BJ (cell line): ENCODE measurements at regions not wholly inside any gene's neighbourhood (a gene's known extent, or its start where the extent isn't known, plus 50 kb on each side); places are given as distances from the start of the nearest gene placed in this dataset.
"Not testable (repeated sequence)": the region's sequence is repeated elsewhere in the genome, so short reads cannot be mapped to it uniquely, and the experiment has no call there.

Source experiments
- CTCF ChIA-PET: fragments of 350-600 bp; formaldehyde crosslinking; extraction: SDS; loops from one replicate; lab custom pipeline; 2021; ENCODE audit warnings: antibody characterized with exemption, inconsistent platforms; lab: Yijun Ruan, JAX
- POLR2A ChIA-PET: fragments of 300-600 bp; sonication (Branson Sonifier 250); formaldehyde crosslinking; extraction: SDS; loops from one replicate; lab custom pipeline; 2021; ENCODE audit warnings: antibody characterized with exemption; lab: Charles Lee
- DNase-seq: peaks from one replicate; pipeline ENCODE4 v3.0.0-alpha.2; 2011; ENCODE audit warnings: low read depth
- H3K27me3 ChIP-seq: 2 replicates; pipeline ENCODE4 v1.6.0; 2011; ENCODE audit warnings: low read length; ENCODE audit not compliant: control insufficient read depth, insufficient read depth
- H3K36me3 ChIP-seq: 2 replicates; pipeline ENCODE4 v1.5.1; 2011; ENCODE audit warnings: low read length; ENCODE audit not compliant: control insufficient read depth, insufficient read depth
- H3K4me3 ChIP-seq: 2 replicates; pipeline ENCODE4 v1.5.1; 2011; ENCODE audit warnings: low read depth, mild to moderate bottlenecking, control low read depth, low read length
- CTCF ChIP-seq: IDR thresholded peaks from 2 replicates; pipeline ENCODE4 v1.5.1; 2011; ENCODE audit warnings: low read depth, mild to moderate bottlenecking, control low read depth, inconsistent platforms, low read length, moderate library complexity; ENCODE audit not compliant: insufficient read depth

- no peak for TF ChIP-seq CTCF
- CTCF ChIA-PET: no interaction called here
- no peak for DNase-seq
Observed at GRCh38 chrX:3440981-3441380, 94.5 kb upstream of the MXRA5 start.

GRCh38 chrX:3435916-3436315 is 89.5 kb upstream of the MXRA5 start:
- DNase-seq, H3K36me3 ChIP-seq, POLR2A ChIA-PET, H3K4me3 ChIP-seq, H3K27me3 ChIP-seq, CTCF ChIA-PET: not testable (repeated sequence)

More at GRCh38 chrX:3440981-3441380, 94.5 kb upstream of the MXRA5 start:
- Histone ChIP-seq H3K27me3 (no peaks in the 10 kb centered on the region), H3K36me3 (no peaks in the 10 kb centered on the region), H3K4me3 (no peak overlapping the region)
- POLR2A ChIA-PET: no interaction called here

- no peaks in the 10 kb centered on the region for H3K27me3 ChIP-seq
- POLR2A ChIA-PET: no interaction called here
- no peak for TF ChIP-seq CTCF
Observed at GRCh38 chrX:3435057-3435456, 88.6 kb upstream of the MXRA5 start.

GRCh38 chrX:3428792-3429191 is 82.3 kb upstream of the MXRA5 start:
- Histone ChIP-seq H3K27me3 (no peaks in the 10 kb centered on the region), H3K4me3 (no peak overlapping the region), H3K36me3 (no peaks in the 10 kb centered on the region)
- POLR2A ChIA-PET: no interaction called here
- CTCF ChIA-PET: no interaction called here
- TF ChIP-seq CTCF: no peak
- no peak for DNase-seq

More at GRCh38 chrX:3435057-3435456, 88.6 kb upstream of the MXRA5 start:
- Histone ChIP-seq H3K4me3 (no peak overlapping the region), H3K36me3 (no peaks in the 10 kb centered on the region)
- DNase-seq: no peak
- CTCF ChIA-PET: no interaction called here

- CTCF ChIA-PET: no interaction called here
- no peak for TF ChIP-seq CTCF
Observed at GRCh38 chrX:3426552-3426951, 80.1 kb upstream of the MXRA5 start.

GRCh38 chrX:3425031-3425430 is 78.6 kb upstream of the MXRA5 start:
- Histone ChIP-seq H3K27me3 (no peaks in the 10 kb centered on the region), H3K4me3 (no peak overlapping the region), H3K36me3 (no peaks in the 10 kb centered on the region)
- ChIA-PET CTCF (no interaction called here), POLR2A (no interaction called here)
- DNase-seq: no peak
- TF ChIP-seq CTCF: no peak

More at GRCh38 chrX:3426552-3426951, 80.1 kb upstream of the MXRA5 start:
- H3K36me3 ChIP-seq: no peaks in the 10 kb centered on the region
- DNase-seq: no peak
- no peaks in the 10 kb centered on the region for H3K27me3 ChIP-seq
- POLR2A ChIA-PET: no interaction called here
- no peak overlapping the region for H3K4me3 ChIP-seq
